CD4-positive, alpha-beta T cell treated with Interleukin-21 for 1 hour (primary cell): ENCODE measurements at regions not wholly inside any gene's neighbourhood (a gene's known extent, or its start where the extent isn't known, plus 50 kb on each side); places are given as distances from the start of the nearest gene placed in this dataset.

Source experiments
- DNase-seq: peaks from one replicate; pipeline ENCODE4 v3.0.0-alpha.2; 2020

GRCh38 chr2:23131066-23131575 is 253.9 kb upstream of the KLHL29 start:
- DNase-seq: no peak

- no peak for DNase-seq
Measured at GRCh38 chr2:23132000-23132399, 253.0 kb upstream of the KLHL29 start.

- no peak for DNase-seq
Measured at GRCh38 chr2:23132823-23133595, 252.0 kb upstream of the KLHL29 start.

GRCh38 chr2:23134726-23135125 is 250.3 kb upstream of the KLHL29 start:
- DNase-seq: no peak

- DNase-seq: no peak
Measured at GRCh38 chr2:23135481-23136100, 249.4 kb upstream of the KLHL29 start.

- no peak for DNase-seq
Measured at GRCh38 chr2:23137166-23137565, 247.8 kb upstream of the KLHL29 start.

GRCh38 chr2:23138701-23139100 is 246.3 kb upstream of the KLHL29 start:
- no peak for DNase-seq

GRCh38 chr2:23145460-23145859 is 239.5 kb upstream of the KLHL29 start:
- DNase-seq: no peak

- no peak for DNase-seq
Measured at GRCh38 chr2:23146011-23146410, 239.0 kb upstream of the KLHL29 start.

- DNase-seq: no peak
Measured at GRCh38 chr2:23148342-23148741, 236.6 kb upstream of the KLHL29 start.

GRCh38 chr2:23149777-23150176 is 235.2 kb upstream of the KLHL29 start:
- no peak for DNase-seq

GRCh38 chr2:23153484-23153883 is 231.5 kb upstream of the KLHL29 start:
- DNase-seq: no peak

GRCh38 chr2:23155022-23155421 is 230.0 kb upstream of the KLHL29 start:
- no peak for DNase-seq

GRCh38 chr2:23157812-23158211 is 227.2 kb upstream of the KLHL29 start:
- no peak for DNase-seq

GRCh38 chr2:23158306-23158705 is 226.7 kb upstream of the KLHL29 start:
- no peak for DNase-seq

- no peak for DNase-seq
Measured at GRCh38 chr2:23159746-23160405, 225.1 kb upstream of the KLHL29 start.

GRCh38 chr2:23164173-23164572 is 220.8 kb upstream of the KLHL29 start:
- DNase-seq: no peak

- DNase-seq: no peak
Measured at GRCh38 chr2:23169896-23170295, 215.1 kb upstream of the KLHL29 start.

- DNase-seq: no peak
Measured at GRCh38 chr2:23171108-23171507, 213.9 kb upstream of the KLHL29 start.

GRCh38 chr2:23178396-23178795 is 206.6 kb upstream of the KLHL29 start:
- no peak for DNase-seq

- DNase-seq: no peak
Measured at GRCh38 chr2:23183733-23184132, 201.2 kb upstream of the KLHL29 start.

- no peak for DNase-seq
Measured at GRCh38 chr2:23198316-23199114, 186.5 kb upstream of the KLHL29 start.
